NCI-H1092 treated with DMSO at 0.1 percent for 48 hours (cell line): ENCODE measurements at regions not wholly inside any gene's neighbourhood (a gene's known extent, or its start where the extent isn't known, plus 50 kb on each side); places are given as distances from the start of the nearest gene placed in this dataset.

Source experiments
- DNase-seq: peaks from one replicate; lab custom pipeline; 2025; lab: John Stamatoyannopoulos, UW

DNA sequence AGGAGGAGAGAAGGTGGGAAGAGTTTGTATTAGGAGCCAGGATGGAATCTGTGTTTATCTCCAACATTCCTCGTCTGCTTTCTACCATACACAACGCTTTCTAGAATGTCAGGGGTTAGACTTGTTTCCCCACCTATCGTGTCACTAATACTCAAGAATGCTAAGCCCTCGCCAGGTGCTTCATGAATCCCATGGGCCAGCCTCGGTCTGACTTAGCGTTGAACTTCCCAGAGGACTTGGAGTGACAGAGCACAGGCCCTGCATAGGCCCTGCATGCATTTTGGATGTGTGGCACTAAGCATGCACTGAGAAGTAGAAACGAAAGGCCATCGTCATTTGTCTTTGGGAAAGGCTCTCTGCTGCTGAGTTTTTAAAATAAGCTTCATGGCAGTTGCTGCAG is 328.7 kb downstream of the NSG2 start:
- no peak for DNase-seq

DNA sequence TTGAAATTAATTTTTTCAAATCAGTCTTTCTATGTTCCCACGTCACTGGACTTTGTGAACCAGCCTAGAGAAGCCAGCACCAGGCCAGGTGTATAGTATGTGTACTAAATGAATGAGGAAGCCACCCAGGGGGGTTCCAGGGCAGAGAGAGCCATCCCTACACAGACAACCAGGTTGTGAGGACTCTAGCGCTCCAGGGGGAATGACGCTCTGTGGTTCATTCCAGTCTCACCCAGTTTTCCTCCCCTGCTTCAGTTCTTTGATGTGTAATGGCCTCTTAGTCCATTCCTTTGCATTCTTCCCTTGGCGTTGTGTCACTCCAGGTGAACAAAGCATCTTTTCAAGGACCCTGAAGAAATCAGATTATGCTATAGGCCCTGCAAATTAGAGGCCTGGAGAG is 330.6 kb downstream of the NSG2 start:
- DNase-seq, result no peak

DNA sequence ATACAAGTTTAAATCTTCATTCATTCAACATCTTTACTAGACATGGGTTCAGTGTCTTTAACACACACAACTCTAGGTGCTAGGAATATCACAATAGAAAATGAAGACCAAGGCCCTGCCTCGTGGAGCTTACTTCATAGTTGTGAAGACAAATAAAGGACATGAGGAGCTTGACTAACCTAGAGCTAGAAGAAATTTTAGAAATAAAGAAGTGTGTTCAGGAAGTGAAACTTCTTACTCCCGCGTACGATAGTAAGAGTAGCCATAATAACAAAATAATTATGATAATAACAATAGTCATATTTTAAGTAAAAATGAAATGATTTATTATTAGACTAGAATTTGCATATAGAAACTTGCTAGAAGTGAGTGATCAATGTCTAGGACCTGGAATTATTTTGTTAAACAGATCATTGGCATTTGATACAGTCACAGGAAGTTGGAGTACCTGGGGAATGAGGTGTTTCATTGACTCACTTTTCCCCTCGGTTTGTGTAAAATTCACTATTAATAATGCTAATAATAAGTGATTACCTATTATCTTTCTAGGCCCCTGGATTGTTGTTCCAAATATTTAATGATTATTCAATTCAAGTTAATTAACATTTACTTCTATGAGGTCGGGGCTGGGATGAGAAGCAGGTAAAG is 331.3 kb downstream of the NSG2 start:
- no peak for DNase-seq

DNA sequence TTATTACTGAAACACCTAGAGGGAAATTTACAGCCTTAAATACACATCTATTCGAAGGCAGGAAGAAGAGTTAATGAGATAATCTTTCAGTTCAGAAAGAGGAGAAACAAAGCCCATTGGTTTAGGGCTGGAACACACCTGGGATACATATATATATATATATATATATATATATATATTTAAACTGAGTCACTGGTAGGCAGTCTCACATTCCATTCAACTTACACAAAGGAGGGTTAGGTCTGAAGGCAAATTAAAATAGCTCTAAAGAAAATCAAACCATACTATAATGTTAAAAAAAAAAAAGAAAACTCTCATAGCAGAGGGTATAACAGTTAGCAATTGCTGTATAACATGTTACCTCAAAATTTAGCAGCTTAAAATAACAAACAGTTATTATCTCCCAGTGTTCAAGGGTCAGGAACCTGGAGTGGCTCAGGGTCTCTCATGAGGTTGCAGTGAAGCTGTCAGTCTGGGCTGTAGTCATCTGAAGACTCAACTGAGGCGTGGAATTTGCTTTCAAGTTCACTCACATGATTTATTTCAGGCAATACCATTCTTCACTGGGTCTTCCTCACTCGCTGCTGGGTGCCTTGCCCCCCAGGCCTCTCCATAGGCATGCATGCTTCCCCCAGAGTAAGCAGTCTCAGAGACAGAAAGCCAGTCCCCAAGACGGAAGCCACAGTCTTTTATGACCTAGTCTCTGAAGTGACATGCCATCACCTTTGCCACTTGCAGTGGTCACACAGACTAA is 332.8 kb downstream of the NSG2 start:
- DNase-seq, result no peak

DNA sequence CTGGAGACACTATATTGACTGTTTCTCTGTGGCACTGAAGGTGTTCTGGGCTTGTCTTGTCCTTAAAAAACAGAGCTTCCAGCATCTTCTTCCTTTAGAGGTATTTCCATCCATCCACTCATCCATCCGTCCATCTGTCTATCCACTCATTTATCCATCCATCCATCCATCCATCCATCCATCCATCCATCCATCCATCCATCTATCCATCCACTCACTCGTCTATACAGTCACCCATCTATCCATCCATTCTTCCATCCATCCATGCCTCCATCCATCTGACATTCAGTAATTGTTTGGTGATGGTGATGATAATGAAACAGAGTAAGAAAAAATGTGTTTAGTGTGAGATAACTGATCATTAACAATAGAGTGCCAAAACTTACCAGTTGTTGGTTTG is 334.8 kb downstream of the NSG2 start:
- no peak for DNase-seq

DNA sequence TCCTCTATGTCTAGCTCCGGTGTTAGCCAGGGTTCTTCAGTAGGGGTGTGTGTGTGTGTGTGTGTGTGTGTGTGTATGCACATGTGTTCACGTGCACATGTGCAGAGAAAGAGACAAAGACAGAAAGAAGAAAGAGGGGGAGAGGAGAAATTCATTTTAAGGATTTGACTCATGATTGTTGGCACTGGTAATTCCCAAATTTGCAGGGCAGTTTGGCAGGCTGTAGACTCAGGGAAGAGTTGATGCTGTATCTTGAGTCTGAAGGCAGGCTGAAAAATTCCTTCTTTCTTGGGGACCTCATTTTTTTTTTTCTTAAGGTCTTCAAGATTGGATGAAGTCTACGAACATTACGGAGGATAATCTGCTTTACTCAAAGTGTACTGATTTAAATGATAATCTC is 335.7 kb downstream of the NSG2 start:
- no peak for DNase-seq

- no peak for DNase-seq
These were observed 338.0 kb downstream of the NSG2 start for GRCh38 chr5:174383210-174384167.

DNA sequence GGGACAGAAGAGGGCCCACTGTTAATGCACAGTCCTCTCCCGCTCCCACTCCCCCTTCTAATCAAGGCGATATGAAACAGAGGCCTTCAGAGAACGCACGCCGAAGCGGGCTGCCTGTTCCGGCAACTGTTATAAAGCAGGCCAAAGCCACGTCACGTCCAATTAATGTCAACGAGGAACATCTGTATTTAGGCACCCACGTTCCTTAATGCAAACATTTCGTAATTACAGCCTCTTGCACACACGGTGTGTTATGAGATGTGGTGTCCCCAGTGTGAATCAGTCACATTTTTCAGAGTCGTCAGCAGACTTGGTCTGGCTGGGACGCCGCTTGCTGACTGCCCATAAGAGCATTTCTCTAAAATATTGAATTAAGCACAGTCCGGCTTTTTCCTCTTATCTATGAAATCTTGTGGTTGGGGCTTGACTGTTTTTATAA is 339.0 kb downstream of the NSG2 start:
- DNase-seq, result no peak

- no peak for DNase-seq
These were observed 338.1 kb upstream of the MSX2 start for GRCh38 chr5:174386306-174386705.

GRCh38 chr5:174386846-174387245 is 337.5 kb upstream of the MSX2 start:
- DNase-seq, result no peak

DNA sequence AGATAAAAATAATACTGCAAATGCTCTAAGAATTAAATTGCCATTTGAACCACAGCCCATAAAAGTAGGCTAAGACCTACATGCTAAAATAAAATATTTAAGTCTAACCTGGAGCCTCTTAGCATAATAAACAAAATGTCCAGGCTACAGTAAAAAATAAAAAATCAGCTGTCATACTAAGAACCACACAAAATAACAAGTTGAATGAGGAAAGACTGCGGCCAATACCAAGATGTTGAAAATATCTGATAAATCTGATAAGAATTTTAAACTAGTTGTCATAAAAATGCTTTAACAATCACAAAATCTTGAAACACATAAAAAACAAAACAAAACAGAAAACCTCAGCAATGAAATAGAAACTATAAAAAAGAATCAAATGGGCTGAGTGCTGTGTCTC is 336.9 kb upstream of the MSX2 start:
- no peak for DNase-seq

GRCh38 chr5:174392892-174393291 is 331.5 kb upstream of the MSX2 start:
- DNase-seq, result no peak

DNA sequence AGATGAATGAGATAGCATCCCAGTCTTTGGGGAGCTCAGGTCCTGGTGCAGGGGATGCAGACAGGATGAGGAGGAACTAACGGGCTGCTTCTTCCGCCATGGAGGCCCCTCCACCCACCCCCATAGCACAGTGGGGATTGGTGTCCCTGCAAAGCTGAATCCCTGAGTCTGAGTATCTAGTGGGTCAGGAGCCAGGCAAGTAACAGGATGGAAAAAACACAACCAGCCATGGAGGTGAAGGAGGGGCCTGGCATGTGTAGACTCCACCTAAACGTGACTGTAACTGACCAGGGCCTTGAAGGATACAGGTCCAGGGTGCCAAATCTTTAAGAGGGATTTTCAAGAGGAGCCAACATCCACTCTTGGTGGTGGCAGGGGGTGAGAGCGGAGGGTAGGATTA is 327.8 kb upstream of the MSX2 start:
- DNase-seq, result no peak

DNA sequence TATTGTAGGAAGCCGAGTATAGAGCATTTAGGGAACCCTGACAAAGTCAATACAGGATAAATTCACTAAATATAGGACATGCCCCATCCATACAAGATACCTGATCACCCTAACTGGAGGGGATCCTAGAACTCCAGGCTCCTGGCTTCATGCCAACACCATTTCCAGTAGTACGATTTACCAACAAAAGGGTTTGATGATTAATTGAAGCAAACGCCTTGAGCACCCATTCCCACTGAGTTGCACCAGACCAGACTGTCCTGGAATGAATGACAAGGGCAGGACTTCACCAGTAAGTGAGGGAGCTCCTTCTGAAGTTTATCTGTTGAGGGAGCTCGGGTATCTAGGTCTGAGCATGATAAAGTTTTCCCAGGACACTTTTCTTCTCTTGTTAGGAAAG is 327.2 kb upstream of the MSX2 start:
- DNase-seq, result no peak

DNA sequence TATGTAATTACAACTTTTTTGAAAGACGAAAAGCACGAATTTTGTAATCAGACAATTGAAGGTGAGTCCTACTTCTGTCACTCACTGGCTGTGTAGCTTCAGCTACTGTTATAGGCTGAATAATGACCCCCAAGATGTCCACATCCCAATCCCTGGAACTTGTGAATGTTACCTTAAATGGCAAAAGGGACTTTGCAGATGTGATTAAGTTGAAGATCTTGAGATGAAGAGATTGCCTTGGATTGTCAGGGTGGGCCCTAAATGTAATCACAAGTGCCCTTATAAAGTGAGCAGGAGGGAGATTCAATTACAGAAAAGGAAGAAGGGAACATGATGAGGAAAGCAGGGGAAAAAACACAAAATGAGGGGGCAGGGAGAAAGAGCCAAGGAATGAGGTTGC is 326.2 kb upstream of the MSX2 start:
- no peak for DNase-seq

GRCh38 chr5:174399411-174399810 is 325.0 kb upstream of the MSX2 start:
- DNase-seq, result no peak

DNA sequence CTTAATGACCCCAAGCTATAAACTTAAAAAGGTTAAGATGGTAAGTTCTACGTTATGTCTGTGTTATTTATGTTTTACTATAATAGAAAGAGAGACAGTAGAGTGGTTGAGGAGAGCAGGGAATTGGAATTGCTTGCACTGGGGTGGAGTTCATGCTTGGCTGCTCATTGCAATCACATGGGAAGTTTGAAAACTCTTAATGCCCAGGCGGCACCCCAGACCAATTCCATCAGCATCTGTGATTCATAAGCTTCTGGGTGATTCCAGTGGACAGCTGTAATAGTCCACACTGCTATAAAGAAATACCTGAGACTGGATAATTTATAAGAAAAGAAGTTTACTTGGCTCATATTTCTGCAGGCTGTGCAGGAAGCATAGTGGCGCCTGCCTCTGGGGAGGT is 323.9 kb upstream of the MSX2 start:
- DNase-seq, result no peak

- no peak for DNase-seq
These were observed 322.6 kb upstream of the MSX2 start for GRCh38 chr5:174401793-174402192.

DNA sequence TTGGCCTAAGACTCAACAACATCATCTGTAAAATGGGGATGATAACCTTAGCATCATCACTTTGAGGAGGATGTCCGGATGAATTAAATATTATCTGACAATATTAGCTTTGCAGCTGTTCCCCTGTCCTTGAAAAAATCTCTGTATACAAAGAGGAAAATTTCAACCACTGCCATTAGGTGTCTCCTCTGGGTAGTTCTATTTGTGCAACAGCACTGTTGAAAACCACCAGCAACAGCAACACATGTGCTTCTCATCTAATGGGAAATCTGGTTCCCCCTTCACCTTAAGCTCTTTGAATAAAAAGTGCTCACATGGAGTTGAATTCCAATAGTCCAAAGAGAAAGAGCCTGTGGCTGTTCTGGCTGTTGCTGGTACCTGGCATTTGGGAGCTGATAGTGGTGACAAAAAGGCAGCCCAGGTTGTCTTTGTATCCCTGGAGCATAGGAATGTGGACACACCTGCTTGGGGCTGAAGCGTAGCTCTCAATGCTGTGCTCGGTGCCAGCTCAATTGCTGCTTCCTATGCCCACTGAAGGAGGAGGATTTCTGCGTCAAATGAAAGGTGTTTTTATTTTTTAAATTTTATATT is 322.1 kb upstream of the MSX2 start:
- DNase-seq, result no peak

- no peak for DNase-seq
These were observed 319.5 kb upstream of the MSX2 start for GRCh38 chr5:174404848-174405247.

DNA sequence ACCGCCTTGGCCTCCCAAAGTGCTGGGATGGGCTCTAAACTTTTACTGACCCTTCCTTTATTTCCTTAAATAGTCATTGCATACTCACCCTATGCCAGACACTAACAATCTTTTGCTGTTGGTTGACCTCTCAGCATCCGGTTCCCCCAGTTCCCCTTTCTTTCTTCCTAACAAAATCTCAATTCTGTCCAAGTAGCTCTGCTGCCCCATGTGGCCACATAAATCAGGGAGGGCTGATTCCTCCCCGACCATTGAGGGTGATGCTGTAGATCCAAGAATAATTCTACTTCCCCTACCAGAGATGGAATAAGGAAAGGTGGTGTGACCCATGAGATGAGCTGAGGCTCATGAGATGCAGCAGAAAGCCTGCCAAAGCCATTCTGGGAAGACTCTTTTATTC is 315.3 kb upstream of the MSX2 start:
- DNase-seq, result no peak

DNA sequence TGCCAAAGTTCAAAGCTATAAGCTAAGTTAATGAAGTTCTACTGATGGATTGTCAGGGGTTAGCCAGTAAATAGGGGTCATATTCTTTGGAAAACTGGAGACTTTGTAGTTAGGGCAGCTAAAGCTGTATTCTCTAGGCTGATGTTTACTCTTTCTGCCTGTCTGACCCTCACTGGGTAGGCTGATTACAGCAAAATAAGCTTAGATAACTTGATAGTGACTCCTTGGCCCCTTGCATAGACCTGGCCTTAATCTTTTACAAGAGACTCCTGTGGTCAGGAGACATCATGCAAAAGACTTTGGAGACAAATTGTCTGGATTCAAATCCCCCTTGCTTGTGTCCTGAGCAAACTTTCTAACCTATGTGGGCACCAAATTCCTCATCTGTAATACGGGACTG is 314.4 kb upstream of the MSX2 start:
- DNase-seq, result no peak
